Cerebellar cortex (tissue), 1 donor: ENCODE measurements at regions not wholly inside any gene's neighbourhood (a gene's known extent, or its start where the extent isn't known, plus 50 kb on each side); places are given as distances from the start of the nearest gene placed in this dataset.

ENCODE experiments used
- DNase-seq: peaks from one replicate; pipeline ENCODE4 v3.0.0-alpha.2; 2015; ENCODE audit warnings: low spot score

DNA sequence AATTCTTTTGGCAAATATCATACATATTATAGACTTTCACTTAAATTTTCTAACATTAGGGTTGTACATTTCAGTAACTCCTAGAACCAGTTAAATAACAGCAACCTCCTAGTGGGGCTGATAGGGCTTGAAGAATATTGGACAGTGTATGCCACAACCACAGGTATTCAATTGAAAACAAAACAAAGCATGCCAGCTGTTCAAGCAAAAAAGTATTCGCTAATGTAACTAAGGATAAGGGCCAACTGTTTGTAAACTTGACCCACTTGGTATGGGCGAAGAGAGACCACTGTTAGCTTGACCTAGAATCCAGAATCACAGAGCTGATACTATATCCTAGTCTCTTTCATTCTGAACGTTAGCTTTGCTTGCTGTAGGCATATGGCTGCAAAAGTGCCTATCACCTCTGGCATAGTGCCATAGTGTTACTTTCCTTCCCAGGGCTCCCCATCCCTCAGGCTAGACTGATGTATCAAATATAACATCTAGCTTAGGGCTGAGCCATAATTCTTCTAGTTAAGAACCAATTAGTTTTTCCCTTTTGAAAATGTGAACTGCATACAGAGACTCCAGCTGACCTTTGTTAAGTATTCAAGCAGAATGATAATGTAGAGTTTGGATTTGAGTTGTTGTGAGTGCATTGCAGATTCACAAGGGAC is 458.8 kb upstream of the NRXN1 start:
- DNase-seq = no peak

- DNase-seq = no peak
These were observed 452.7 kb upstream of the NRXN1 start for GRCh38 chr2:51484605-51485004.

- no peak for DNase-seq
These were observed 451.8 kb upstream of the NRXN1 start for GRCh38 chr2:51483720-51484119.

DNA sequence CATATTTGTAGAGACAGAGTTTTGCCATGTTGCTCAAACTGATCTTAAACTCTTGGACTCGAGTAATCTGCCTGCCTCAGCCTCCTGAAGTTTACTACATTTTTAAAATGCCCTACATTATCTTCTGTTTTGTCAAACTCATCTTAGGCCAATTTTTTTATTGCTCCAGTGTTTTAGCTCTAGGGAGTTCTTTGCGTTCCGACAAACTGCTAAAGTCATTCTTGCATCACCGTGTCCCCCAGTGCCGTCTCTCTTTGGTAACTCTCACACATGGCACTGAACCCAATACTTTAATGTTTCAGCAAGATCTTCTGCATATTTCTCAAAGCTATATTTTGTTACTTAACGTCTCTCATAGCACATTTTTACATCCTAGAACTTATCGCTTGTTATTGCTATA is 440.9 kb upstream of the NRXN1 start:
- DNase-seq = no peak

DNA sequence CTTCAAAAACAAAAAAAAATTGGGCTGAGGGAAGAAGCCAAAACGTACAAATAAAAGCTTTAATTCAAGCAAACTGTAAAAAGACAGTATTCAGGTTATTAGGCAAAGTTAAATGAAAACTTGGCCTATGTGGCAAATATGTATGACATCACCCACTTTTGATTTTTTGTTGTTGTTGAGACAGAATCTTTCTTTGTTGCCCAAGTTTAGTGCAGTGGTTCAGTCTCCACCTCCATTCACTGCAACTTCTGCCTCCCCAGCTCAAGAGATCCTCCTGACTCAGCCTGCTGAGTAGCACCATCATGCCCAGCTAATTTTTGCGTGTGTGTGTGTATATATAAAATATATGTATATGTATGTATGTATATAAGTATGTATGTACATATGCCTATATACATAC is 440.4 kb upstream of the NRXN1 start:
- DNase-seq = no peak

DNA sequence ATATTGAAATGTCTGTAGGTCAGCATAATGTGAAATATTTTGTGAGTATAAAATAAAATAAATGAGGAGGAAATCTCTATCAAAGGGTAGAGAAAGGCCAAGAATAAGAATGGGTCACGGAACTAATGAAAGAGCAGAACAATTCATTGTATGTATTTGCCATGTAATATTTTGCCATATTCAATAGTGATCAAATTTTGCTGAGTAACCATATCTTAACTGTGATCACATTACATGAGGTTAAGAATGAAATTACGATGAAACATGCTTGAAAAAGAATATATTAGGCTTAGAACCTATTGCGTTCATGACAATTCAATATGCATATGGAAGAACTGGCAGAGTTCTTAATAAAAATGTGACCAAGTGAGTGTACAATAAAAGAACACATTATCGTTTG is 437.2 kb upstream of the NRXN1 start:
- no peak for DNase-seq

DNA sequence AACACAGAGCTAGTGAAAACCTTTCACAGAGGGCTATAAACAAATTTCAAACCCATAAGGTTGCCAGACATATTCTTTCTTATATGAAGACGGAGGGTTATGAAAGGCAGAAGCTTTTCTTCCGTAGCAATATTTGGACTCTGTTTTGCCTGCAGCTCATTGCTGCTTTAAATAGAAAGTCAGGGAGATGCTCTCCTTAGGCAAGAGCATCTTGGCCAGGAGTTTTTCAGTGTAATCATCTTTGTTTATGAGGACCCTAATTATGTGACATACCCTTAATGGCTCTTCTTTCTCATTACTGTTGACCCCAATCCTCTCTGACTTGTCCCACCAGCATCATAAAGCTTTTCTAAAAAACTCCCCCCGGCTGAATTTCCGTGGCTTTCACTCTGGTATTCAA is 433.4 kb upstream of the NRXN1 start:
- DNase-seq = no peak

- DNase-seq = no peak
These were observed 422.2 kb upstream of the NRXN1 start for GRCh38 chr2:51454177-51454576.

GRCh38 chr2:51448911-51449310 is 417.0 kb upstream of the NRXN1 start:
- DNase-seq = no peak

- DNase-seq = no peak
These were observed 409.9 kb upstream of the NRXN1 start for GRCh38 chr2:51441786-51442185.

- DNase-seq = no peak
These were observed 392.5 kb upstream of the NRXN1 start for GRCh38 chr2:51424418-51424817.

DNA sequence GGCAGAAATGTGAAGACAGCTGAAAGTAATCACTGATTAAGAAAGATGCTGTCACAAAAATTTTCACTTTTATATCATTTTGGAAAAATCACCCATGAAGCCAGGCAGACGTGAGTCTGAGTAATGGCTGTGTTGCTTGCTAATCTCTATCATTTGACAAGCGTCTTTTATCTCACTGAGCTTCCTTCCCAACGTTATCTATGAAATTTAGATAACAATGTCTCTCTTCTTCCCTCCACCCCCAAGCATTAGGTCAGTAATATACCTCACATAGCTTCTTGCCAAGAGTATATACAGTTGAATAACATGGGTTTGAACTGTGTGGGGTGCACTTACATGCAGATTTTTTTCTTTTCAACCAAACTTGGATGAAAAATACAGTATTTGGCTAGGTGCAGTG is 388.6 kb upstream of the NRXN1 start:
- DNase-seq = no peak

GRCh38 chr2:51413726-51414125 is 381.8 kb upstream of the NRXN1 start:
- DNase-seq = no peak

- no peak for DNase-seq
These were observed 378.4 kb upstream of the NRXN1 start for GRCh38 chr2:51410331-51410730.

GRCh38 chr2:51409920-51410319 is 378.0 kb upstream of the NRXN1 start:
- DNase-seq = no peak

- no peak for DNase-seq
These were observed 372.3 kb upstream of the NRXN1 start for GRCh38 chr2:51404226-51404625.

DNA sequence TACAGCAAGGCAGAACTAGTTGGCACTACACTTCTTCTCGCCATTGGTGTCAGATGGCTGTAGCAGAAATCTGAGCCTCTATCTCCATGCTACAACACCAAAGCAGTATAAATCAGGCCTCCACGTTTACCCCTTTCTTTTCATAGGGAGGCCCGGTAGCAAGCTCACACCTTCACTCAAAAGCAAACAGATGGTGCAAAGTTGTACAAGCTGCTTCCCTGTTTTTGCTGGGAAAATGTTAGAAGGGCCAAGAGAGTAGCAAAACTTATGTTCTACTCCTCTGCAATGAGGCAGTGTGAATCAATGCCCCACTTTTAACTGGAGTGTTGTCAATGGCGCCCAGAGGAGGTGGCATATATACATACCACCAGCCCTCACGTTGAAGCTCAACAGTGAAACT is 369.6 kb upstream of the NRXN1 start:
- DNase-seq = no peak

DNA sequence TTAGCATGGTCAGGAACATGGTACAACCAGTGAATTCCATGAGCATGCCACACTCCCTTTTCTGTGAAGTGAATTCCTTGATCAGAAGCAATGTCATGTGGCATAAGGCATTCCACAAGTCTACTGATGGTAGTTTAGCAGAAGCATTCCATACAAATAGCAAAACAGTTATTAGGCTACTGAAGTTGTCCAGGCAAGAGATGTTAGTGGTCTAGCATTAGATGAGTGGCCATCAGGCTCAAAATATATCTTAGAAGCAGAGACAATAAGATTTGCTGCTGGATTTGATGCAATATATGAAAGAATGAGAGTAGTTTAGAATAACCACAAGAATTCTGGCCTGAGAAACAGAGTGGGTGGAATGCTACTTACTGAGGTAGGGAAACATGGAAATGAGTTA is 355.3 kb upstream of the NRXN1 start:
- DNase-seq = no peak

DNA sequence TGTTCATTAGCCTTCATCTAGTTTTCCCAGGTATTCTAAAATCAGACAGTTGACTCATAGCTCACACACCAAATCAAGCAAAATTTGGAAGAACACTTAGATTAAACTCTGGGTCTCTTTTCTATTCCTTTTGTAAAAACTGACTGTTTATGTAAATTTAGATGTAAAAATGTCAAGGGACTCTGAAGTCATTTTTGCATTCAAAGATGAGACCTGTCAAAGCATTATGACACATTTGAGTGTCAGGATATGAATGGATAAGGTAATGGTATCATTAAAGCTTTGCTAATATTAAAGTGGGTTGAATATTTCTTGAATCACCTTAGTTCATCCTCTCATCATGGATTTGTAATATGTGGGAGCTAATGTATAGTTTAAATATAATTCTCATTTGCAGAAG is 348.1 kb upstream of the NRXN1 start:
- no peak for DNase-seq

- DNase-seq = no peak
These were observed 336.3 kb upstream of the NRXN1 start for GRCh38 chr2:51368250-51368649.

DNA sequence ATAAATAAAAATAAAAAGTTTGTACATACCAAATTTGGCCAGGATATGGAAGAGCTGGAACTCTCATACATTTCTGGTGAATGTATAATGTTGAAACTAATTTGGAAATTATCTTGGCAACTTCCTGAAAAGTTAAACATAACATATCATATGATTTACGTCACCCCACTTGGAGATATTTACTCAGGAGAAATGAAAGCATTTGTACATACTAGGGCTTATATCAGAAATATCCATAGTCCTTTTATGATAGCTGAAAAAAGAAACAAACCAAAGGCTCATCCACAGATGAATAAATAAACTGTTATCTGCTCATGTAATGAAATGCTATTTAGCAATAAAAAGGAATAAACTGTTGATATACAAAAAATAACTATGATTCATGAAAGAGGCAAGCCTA is 318.2 kb upstream of the NRXN1 start:
- DNase-seq = no peak

- DNase-seq = no peak
These were observed 313.0 kb upstream of the NRXN1 start for GRCh38 chr2:51344886-51345285.

DNA sequence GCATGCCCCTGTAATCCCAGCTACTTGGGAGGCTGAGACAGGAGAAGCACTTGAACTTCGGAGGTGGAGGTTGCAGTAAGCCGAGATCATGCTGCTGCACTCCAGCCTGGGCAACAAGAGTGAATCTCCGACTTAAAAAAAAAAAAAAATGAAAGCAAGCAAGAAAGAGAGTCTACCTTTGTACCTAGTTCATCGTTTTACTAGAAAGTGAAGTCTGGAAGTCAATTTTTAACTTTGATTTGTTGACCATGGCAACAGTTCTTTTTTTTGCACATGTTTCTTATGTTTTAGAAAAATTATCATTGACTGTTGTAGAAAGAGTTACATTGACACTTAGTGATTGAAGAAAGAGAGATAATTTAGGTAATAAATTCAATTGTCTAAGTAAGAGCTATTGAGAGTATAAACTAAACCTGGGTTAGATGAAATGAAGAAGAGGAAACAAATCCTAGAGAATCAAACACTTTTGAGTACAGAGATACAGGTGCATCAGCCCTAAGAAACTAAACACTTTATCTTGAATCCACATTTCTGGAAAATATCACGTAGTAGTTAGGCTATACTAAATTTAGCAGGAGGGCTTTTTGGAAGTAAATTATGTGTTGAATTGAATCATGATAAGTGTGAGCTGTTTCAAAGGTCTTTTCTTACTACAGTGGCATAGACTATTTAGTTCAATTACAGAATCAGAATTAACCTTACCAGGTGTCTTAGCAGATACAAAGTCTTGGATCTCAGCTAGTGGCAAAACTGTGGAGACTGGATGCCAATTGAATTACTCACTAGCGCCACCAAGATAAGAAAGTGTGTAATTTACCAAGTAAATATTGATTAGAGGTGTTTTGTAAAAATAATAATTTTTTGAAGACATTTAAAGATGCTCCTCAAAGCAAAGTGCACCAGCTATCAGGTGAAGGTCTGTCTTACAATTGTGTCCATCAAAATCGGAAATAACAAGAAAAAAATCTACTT is 303.4 kb upstream of the NRXN1 start:
- no peak for DNase-seq

DNA sequence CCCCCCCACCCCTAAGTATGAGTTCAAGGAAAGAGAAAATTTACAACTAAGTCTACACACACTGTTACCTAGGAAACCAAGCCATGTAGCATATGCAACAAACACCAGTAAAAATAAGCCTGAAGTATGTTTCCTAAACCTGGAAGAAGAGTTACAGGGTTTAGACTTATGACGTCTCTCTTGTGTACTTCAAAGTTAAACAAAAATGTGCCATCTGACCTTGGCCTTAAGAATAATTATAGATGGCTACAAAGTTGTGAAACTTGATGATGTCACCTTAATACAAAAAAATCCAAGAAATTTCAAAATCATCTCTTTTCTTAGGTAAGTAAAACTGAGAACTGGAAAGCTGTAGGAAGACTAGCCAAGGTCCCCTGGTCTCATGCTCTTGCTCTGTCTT is 297.6 kb upstream of the NRXN1 start:
- no peak for DNase-seq
